Type B pancreatic cell (in vitro differentiated cells): ENCODE measurements at regions not wholly inside any gene's neighbourhood (a gene's known extent, or its start where the extent isn't known, plus 50 kb on each side); places are given as distances from the start of the nearest gene placed in this dataset.

Experiments
- DNase-seq: peaks from one replicate; pipeline ENCODE4 v3.0.0; 2021; ENCODE audit warnings: mixed read lengths; ENCODE audit not compliant: unreplicated experiment; ENCODE audit errors: extremely low spot score
- H3K27ac Mint-ChIP-seq: 2 replicates; pipeline ENCODE4 v1.8.0; 2021; ENCODE audit warnings: mild to moderate bottlenecking, mixed read lengths
- H3K27me3 Mint-ChIP-seq: 2 replicates; pipeline ENCODE4 v1.8.0; 2021; ENCODE audit warnings: mixed read lengths
- H3K36me3 Mint-ChIP-seq: 2 replicates; pipeline ENCODE4 v1.8.0; 2021; ENCODE audit warnings: mixed read lengths
- H3K4me1 Mint-ChIP-seq: one replicate; pipeline ENCODE4 v1.8.0; 2021; ENCODE audit warnings: mixed read lengths; ENCODE audit not compliant: unreplicated experiment
- H3K4me3 Mint-ChIP-seq: 2 replicates; pipeline ENCODE4 v1.8.0; 2021; ENCODE audit warnings: mild to moderate bottlenecking, mixed read lengths
- H3K9me3 Mint-ChIP-seq: 2 replicates; pipeline ENCODE4 v1.8.0; 2021; ENCODE audit warnings: mixed read lengths
- CTCF ChIP-seq: fragments of 200-600 bp; sonication (generic); conservative IDR thresholded peaks from 2 replicates; pipeline ENCODE4 v1.5.0; 2021; ENCODE audit warnings: antibody characterized with exemption, mild to moderate bottlenecking

- no peak overlapping the region for H3K4me3 Mint-ChIP-seq
- H3K4me1 Mint-ChIP-seq, result no peaks in the 10 kb centered on the region
Measured at GRCh38 chr4:188717661-188718060, 578.4 kb downstream of the TRIML1 start.

GRCh38 chr4:188719794-188720193 is 580.6 kb downstream of the TRIML1 start:
- H3K27me3 Mint-ChIP-seq, result no peaks in the 10 kb centered on the region
- peaks cover 4% of the 10 kb centered on the region for H3K4me1 Mint-ChIP-seq
- peak; percentile 60 for TF ChIP-seq CTCF
- DNase-seq, result no peak
- H3K36me3 Mint-ChIP-seq, result no peaks in the 10 kb centered on the region
- no peak overlapping the region for H3K4me3 Mint-ChIP-seq
- no peak overlapping the region for H3K27ac Mint-ChIP-seq
- H3K9me3 Mint-ChIP-seq, result peaks cover 12% of the 10 kb centered on the region

More at GRCh38 chr4:188717661-188718060, 578.4 kb downstream of the TRIML1 start:
- no peak for TF ChIP-seq CTCF
- Mint-ChIP-seq H3K27ac (no peak overlapping the region), H3K36me3 (no peaks in the 10 kb centered on the region), H3K9me3 (peaks cover 12% of the 10 kb centered on the region), H3K27me3 (no peaks in the 10 kb centered on the region)
- no peak for DNase-seq

GRCh38 chr4:188722911-188723310 is 583.7 kb downstream of the TRIML1 start:
- Mint-ChIP-seq H3K27ac (no peak overlapping the region), H3K9me3 (peaks cover 12% of the 10 kb centered on the region), H3K36me3 (no peaks in the 10 kb centered on the region), H3K4me3 (no peak overlapping the region), H3K27me3 (no peaks in the 10 kb centered on the region), H3K4me1 (peaks cover 4% of the 10 kb centered on the region)
- no peak for DNase-seq
- no peak for TF ChIP-seq CTCF

GRCh38 chr4:188727746-188728145 is 588.5 kb downstream of the TRIML1 start:
- Mint-ChIP-seq H3K27ac (no peak overlapping the region), H3K9me3 (peaks cover 4% of the 10 kb centered on the region), H3K4me3 (no peak overlapping the region), H3K36me3 (no peaks in the 10 kb centered on the region), H3K4me1 (peaks cover 8% of the 10 kb centered on the region), H3K27me3 (no peaks in the 10 kb centered on the region)
- no peak for DNase-seq
- no peak for TF ChIP-seq CTCF

GRCh38 chr4:188728359-188728758 is 589.1 kb downstream of the TRIML1 start:
- DNase-seq, result no peak
- H3K27ac Mint-ChIP-seq, result no peak overlapping the region
- H3K36me3 Mint-ChIP-seq, result no peaks in the 10 kb centered on the region
- H3K4me1 Mint-ChIP-seq, result peaks cover 4% of the 10 kb centered on the region
- no peak for TF ChIP-seq CTCF
- peaks cover 7% of the 10 kb centered on the region for H3K9me3 Mint-ChIP-seq
- no peaks in the 10 kb centered on the region for H3K27me3 Mint-ChIP-seq
- no peak overlapping the region for H3K4me3 Mint-ChIP-seq

GRCh38 chr4:188732131-188732530 is 592.9 kb downstream of the TRIML1 start:
- no peak for DNase-seq
- peaks cover 4% of the 10 kb centered on the region for H3K4me1 Mint-ChIP-seq
- TF ChIP-seq CTCF, result no peak
- peaks cover 10% of the 10 kb centered on the region for H3K9me3 Mint-ChIP-seq
- no peaks in the 10 kb centered on the region for H3K36me3 Mint-ChIP-seq
- no peaks in the 10 kb centered on the region for H3K27me3 Mint-ChIP-seq
- no peak overlapping the region for H3K27ac Mint-ChIP-seq
- no peak overlapping the region for H3K4me3 Mint-ChIP-seq
